Fibroblast of gingiva (primary cell): ENCODE measurements at regions not wholly inside any gene's neighbourhood (a gene's known extent, or its start where the extent isn't known, plus 50 kb on each side); places are given as distances from the start of the nearest gene placed in this dataset.

Source experiments
- DNase-seq: peaks from one replicate; pipeline ENCODE4 v3.0.0-alpha.2; 2011; ENCODE audit warnings: low read depth

GRCh38 chr12:11568155-11568761, 81.2 kb upstream of the ETV6 start:
- DNase-seq = no peak

GRCh38 chr12:11568762-11569478, 80.6 kb upstream of the ETV6 start:
- no peak for DNase-seq

GRCh38 chr12:11569716-11570115, 79.8 kb upstream of the ETV6 start:
- DNase-seq = no peak

GRCh38 chr12:11573880-11574279, 75.6 kb upstream of the ETV6 start:
- no peak for DNase-seq

- DNase-seq = no peak
These were observed 73.4 kb upstream of the ETV6 start for GRCh38 chr12:11576104-11576503.

- no peak for DNase-seq
These were observed 71.7 kb upstream of the ETV6 start for GRCh38 chr12:11577658-11578260.

- no peak for DNase-seq
These were observed 70.9 kb upstream of the ETV6 start for GRCh38 chr12:11578461-11578993.

GRCh38 chr12:11580125-11580751, 69.2 kb upstream of the ETV6 start:
- DNase-seq = peak; percentile 88

- peak; percentile 47 for DNase-seq
These were observed 68.2 kb upstream of the ETV6 start for GRCh38 chr12:11581179-11581755.

- no peak for DNase-seq
These were observed 65.1 kb upstream of the ETV6 start for GRCh38 chr12:11584221-11584855.

GRCh38 chr12:11592484-11592883, 57.0 kb upstream of the ETV6 start:
- no peak for DNase-seq

GRCh38 chr12:11593013-11593412, 56.5 kb upstream of the ETV6 start:
- DNase-seq = no peak

- DNase-seq = no peak
These were observed 54.4 kb upstream of the ETV6 start for GRCh38 chr12:11595080-11595479.

GRCh38 chr12:11596141-11596540, 53.3 kb upstream of the ETV6 start:
- DNase-seq = no peak

- no peak for DNase-seq
These were observed 50.6 kb upstream of the ETV6 start for GRCh38 chr12:11598900-11599299.
